ENCODE measurements at regions not wholly inside any gene's neighbourhood (a gene's known extent, or its start where the extent isn't known, plus 50 kb on each side); places are given as distances from the start of the nearest gene placed in this dataset.

DNA sequence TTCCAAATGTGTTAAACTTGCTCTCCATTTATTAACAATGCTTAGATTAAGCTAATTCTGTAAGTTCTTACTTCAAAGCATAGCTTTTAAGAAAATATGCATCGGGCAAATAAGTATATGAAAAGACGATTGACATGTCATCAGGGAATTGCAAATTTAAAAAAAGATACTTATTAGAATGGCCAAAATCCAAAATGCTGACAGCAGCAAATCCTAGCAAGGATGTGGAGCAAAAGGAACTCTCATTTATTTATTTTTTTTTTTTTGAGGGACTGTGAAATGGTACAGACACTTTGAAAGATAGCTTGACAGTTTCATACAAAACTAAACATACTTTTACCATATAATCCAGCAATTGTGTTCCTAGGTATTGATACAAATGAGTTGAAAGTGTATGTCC, 779.5 kb upstream of the MDGA2 start:
- TF ChIP-seq, protein P1, sequence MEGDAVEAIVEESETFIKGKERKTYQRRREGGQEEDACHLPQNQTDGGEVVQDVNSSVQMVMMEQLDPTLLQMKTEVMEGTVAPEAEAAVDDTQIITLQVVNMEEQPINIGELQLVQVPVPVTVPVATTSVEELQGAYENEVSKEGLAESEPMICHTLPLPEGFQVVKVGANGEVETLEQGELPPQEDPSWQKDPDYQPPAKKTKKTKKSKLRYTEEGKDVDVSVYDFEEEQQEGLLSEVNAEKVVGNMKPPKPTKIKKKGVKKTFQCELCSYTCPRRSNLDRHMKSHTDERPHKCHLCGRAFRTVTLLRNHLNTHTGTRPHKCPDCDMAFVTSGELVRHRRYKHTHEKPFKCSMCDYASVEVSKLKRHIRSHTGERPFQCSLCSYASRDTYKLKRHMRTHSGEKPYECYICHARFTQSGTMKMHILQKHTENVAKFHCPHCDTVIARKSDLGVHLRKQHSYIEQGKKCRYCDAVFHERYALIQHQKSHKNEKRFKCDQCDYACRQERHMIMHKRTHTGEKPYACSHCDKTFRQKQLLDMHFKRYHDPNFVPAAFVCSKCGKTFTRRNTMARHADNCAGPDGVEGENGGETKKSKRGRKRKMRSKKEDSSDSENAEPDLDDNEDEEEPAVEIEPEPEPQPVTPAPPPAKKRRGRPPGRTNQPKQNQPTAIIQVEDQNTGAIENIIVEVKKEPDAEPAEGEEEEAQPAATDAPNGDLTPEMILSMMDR (IDR thresholded peaks at IDR 0.05; ENCODE audit: low read depth, low read length): no peak
- DNase-seq (ENCODE audit: low read depth, low spot score): no peak
- Histone ChIP-seq H3K27ac (ENCODE audit: low read depth, low read length) (no peak overlapping the region), H3K9me3 (ENCODE audit: control insufficient read depth, insufficient read depth, low read length) (no peaks in the 10 kb centered on the region), H3K4me3 (ENCODE audit: low read depth, low read length) (no peak overlapping the region), H3K27me3 (ENCODE audit: control insufficient read depth, insufficient read depth, low read length) (no peaks in the 10 kb centered on the region)
- ChIA-PET CTCF (no interaction called here), POLR2A (no interaction called here)

DNA sequence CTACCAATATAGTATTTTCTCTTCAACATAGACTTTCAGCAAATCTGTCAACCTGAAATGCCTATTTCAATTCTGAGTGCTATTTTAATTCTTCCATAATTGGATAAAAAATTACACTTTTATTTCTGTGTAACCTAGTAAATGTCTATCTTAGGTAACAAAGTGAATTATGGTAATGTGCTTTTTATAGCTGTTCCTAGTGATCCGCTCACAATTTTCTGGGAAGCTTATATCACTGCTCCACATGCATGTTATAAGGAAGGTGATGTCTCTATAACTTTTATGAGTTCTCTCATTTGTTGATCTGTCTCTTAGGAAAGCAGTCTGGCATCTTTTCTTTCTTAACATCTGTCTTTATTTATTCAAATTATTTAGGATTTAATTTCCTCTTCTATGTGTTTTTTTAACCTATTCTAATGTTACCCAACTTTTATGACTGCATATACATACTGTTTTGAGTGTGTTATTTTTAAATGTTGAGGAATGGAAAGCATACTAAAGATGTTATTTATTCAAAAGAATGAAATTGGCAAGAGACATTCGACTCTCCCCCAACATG, 777.1 kb upstream of the MDGA2 start:
- H3K27ac ChIP-seq (ENCODE audit: low read depth, low read length): no peak overlapping the region
- CTCF ChIA-PET: no interaction called here
- no peaks in the 10 kb centered on the region for H3K9me3 ChIP-seq (ENCODE audit: control insufficient read depth, insufficient read depth, low read length)
- TF ChIP-seq, protein P1 (IDR thresholded peaks at IDR 0.05; ENCODE audit: low read depth, low read length): no peak
- POLR2A ChIA-PET: no interaction called here
- no peak for DNase-seq (ENCODE audit: low read depth, low spot score)
- no peak overlapping the region for H3K4me3 ChIP-seq (ENCODE audit: low read depth, low read length)
- H3K27me3 ChIP-seq (ENCODE audit: control insufficient read depth, insufficient read depth, low read length): no peaks in the 10 kb centered on the region

DNA sequence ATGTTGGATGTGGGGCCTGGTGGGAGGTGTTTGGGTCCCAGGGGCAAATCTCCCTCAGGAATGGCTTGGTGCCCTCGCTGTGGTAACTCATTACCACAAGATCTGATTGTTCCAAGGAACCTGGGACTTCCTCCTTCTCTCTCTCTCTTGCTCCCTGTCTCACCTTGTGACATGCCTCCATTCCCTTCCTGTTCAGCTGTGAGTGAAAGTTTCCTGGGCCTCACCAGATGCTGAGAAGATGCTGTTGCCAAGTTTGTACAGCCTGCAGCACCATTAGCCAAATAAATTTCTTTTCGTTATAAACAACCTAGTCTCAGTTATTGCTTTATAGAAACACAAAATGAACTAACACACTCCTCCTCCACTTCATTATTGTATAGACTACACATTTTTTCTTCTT, 759.8 kb upstream of the MDGA2 start:
- H3K27ac ChIP-seq (ENCODE audit: low read depth, low read length): no peak overlapping the region
- ChIA-PET CTCF (no interaction called here), POLR2A (no interaction called here)
- H3K4me3 ChIP-seq (ENCODE audit: low read depth, low read length): no peak overlapping the region
- peaks cover 15% of the 10 kb centered on the region for H3K9me3 ChIP-seq (ENCODE audit: control insufficient read depth, insufficient read depth, low read length)
- TF ChIP-seq, protein P1 (IDR thresholded peaks at IDR 0.05; ENCODE audit: low read depth, low read length): no peak
- no peak for DNase-seq (ENCODE audit: low read depth, low spot score)
- no peaks in the 10 kb centered on the region for H3K27me3 ChIP-seq (ENCODE audit: control insufficient read depth, insufficient read depth, low read length)

DNA sequence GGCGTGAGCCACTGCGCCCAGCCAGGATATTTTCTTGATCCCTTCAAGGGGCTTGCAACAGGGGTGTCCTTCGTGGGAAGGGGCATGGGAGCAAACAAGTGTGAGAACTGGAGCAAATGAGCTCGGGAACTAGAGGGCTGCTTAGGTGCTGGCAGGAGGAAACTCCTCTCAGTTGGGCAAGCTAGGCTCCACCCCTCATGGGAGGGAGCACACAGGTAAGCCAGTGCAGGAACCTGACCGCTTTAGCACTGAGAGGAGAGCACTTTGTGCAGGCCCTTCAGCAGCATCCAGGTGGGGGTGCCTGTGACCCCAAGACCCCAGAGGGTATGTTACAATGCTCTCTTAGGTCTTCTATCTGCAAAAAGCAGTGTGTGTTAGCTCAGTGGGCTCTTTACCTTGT, 755.4 kb upstream of the MDGA2 start:
- ChIA-PET POLR2A (no interaction called here), CTCF (no interaction called here)
- Histone ChIP-seq H3K27ac (ENCODE audit: low read depth, low read length) (no peak overlapping the region), H3K9me3 (ENCODE audit: control insufficient read depth, insufficient read depth, low read length) (peaks cover 12% of the 10 kb centered on the region), H3K4me3 (ENCODE audit: low read depth, low read length) (no peak overlapping the region), H3K27me3 (ENCODE audit: control insufficient read depth, insufficient read depth, low read length) (no peaks in the 10 kb centered on the region)
- no peak for DNase-seq (ENCODE audit: low read depth, low spot score)
- TF ChIP-seq, protein P1 (IDR thresholded peaks at IDR 0.05; ENCODE audit: low read depth, low read length): no peak

DNA sequence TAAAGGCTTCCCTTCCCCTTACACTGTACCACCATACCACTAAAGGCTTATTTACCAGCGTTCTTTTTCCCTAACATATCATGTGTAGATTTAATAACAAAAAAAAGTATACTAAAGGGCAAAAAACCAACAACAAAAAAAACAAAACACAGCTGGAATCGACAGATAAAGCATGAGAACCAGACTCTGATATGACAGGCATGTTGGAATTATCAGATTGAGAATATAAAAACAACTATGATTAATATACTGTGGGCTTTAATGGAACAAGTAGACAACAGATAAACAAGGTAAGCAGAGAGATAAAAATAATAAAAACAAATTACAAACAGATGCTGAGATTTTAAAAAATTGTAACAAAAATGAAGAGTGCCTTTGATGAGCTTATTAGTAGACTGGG, 754.1 kb upstream of the MDGA2 start:
- no peak overlapping the region for H3K27ac ChIP-seq (ENCODE audit: low read depth, low read length)
- no peaks in the 10 kb centered on the region for H3K27me3 ChIP-seq (ENCODE audit: control insufficient read depth, insufficient read depth, low read length)
- TF ChIP-seq, protein P1 (IDR thresholded peaks at IDR 0.05; ENCODE audit: low read depth, low read length): no peak
- peaks cover 10% of the 10 kb centered on the region for H3K9me3 ChIP-seq (ENCODE audit: control insufficient read depth, insufficient read depth, low read length)
- CTCF ChIA-PET: no interaction called here
- H3K4me3 ChIP-seq (ENCODE audit: low read depth, low read length): no peak overlapping the region
- POLR2A ChIA-PET: no interaction called here
- no peak for DNase-seq (ENCODE audit: low read depth, low spot score)

All from AG04450 (cell line).